Adrenal gland (tissue), 5 donors: ENCODE measurements at regions not wholly inside any gene's neighbourhood (a gene's known extent, or its start where the extent isn't known, plus 50 kb on each side); places are given as distances from the start of the nearest gene placed in this dataset.

Experiments
- POLR2A ChIP-seq, 2 donors: fragments of 450-650 bp; IDR thresholded peaks; one replicate each; pipeline ENCODE4 v1.6.1; 2017; ENCODE audit warnings: antibody characterized with exemption in 2 of 2, mild to moderate bottlenecking in 2 of 2, moderate library complexity in 1 of 2
- TF ChIP-seq, protein P1 (sequence below), 6 experiments: fragments of 450-650 bp in 4 of 6; fragments of 200-600 bp in 2 of 6; sonication (generic) in 1 of 6; IDR thresholded peaks; 1 replicate in 5 of 6; 2 replicates in 1 of 6; pipeline versions ENCODE4 v1.5.1 to v1.8.0; 2016 to 2021; ENCODE audit warnings: antibody characterized with exemption in 6 of 6, mild to moderate bottlenecking in 2 of 6, moderate library complexity in 1 of 6
- donor health status: DM: no; HTN: no; CAD: no.

DNA sequence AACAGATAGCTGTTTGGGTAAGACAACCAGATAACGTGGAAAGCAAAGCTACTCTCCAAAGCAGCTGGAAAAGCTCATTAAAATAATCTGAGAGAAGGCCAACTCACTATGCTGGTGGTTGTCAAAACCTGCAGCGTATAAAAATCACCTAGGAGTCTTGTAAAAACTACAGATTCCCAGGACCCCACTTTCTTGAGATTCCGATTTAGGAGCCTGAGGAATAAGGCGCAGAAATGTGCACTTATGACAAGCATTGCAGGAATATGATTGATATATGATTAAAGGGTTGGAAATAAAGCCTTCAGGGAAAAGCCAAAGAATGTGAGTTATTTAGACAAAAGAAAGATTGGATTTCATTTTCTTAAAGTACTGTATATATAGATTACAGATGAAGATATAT lies 285.0 kb upstream of the PTGER4 start:
- TF ChIP-seq, protein P1, sequence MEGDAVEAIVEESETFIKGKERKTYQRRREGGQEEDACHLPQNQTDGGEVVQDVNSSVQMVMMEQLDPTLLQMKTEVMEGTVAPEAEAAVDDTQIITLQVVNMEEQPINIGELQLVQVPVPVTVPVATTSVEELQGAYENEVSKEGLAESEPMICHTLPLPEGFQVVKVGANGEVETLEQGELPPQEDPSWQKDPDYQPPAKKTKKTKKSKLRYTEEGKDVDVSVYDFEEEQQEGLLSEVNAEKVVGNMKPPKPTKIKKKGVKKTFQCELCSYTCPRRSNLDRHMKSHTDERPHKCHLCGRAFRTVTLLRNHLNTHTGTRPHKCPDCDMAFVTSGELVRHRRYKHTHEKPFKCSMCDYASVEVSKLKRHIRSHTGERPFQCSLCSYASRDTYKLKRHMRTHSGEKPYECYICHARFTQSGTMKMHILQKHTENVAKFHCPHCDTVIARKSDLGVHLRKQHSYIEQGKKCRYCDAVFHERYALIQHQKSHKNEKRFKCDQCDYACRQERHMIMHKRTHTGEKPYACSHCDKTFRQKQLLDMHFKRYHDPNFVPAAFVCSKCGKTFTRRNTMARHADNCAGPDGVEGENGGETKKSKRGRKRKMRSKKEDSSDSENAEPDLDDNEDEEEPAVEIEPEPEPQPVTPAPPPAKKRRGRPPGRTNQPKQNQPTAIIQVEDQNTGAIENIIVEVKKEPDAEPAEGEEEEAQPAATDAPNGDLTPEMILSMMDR (IDR thresholded peaks at IDR 0.05): no peak
- TF ChIP-seq POLR2A (IDR thresholded peaks at IDR 0.05): no peak
